M059J (cell line): ENCODE measurements at regions not wholly inside any gene's neighbourhood (a gene's known extent, or its start where the extent isn't known, plus 50 kb on each side); places are given as distances from the start of the nearest gene placed in this dataset.

Source experiments
- DNase-seq: peaks from one replicate; pipeline ENCODE4 v3.0.0-alpha.2; 2012; ENCODE audit warnings: low read depth

DNA sequence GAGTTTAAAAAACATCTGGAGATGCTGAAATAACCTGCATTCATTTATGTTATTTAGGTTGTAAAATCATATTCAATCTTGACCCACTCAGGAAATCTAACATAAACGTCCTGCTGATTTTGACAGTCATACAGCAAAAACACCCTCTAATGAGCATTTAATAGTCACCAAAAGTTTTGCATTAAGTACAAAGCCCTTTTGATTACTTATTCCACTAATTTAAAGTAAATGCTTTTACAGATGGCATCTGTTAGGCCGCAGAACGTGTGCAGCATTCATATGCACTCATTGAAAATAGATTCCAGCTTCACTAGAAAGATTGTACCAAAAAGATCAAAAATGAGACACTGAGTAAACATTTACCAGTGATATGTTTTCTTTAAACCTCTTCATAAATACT is 1295.1 kb downstream of the EFNB2 start:
- no peak for DNase-seq

DNA sequence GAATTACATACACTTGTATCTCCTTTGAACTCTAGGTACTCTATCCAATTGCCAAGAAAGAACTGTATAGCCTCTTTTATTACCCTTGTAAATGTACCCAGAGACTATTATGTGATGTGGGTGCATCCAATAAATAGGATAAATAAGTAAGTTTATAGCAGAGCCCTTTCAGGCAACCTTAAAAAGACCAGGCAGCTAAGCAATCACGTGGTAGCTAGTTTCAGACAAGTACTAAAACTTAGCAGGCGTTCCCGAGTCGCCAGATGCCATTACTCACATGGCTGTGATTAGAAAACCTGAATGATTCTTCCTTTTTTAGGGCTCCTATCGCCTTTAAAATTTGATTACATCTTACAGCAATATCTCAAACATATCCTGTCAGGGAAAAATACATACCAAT is 1303.0 kb downstream of the EFNB2 start:
- DNase-seq = no peak

DNA sequence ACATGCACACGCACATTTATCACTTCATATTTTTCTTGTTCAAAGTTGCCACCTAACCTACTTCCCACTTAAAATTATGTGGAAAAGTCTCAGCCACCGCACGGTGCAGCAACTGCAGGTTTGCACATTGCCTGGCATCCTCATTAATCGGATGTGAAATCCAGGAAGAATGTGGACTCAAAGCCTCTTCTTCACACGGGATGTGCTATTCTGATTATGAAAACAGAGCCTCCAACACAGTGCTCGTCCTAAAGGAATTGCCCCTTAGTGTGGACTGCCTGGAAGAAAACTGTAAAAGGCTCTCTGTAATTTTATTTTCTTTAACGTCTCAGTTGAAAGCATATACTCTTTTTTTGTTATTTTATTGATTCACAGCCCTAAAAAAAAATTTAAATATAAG is 1303.5 kb downstream of the EFNB2 start:
- no peak for DNase-seq

DNA sequence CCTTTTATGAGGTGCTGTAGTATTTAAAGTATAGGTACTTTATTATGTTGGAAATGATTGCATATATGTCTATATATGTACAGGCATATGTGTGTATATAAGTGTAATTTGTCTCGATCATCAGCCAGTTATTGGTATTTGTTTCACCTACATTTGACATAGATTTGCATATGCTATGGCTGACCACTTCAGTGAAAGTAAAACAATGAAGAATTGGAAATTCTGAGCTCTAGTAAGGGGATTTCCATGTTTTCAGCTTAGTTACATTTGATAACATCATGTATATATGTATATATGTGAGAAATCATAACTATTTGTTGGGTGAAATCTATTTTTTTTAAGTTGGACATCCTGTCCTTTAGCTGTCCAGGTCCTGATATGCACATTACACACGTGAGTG is 1303.9 kb downstream of the EFNB2 start:
- DNase-seq = no peak

DNA sequence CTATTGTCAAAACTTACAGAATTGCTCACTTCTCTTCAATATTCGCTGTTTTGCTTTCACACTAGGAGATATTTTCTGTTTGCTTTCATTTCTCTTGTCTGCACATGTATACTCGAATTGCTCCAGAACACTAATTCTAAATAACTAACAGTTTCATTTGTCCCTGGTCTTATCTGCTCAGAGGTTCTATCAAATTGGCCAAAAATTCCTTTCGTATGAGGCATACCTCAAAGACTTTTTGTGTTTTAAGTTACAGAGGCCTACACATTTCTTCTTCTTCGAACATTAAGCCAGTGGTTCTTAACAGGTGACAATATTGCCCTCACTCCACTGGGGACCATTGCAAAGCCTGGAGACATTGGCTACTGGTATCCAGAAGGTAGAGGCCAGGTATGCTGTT is 1314.6 kb downstream of the EFNB2 start:
- DNase-seq = peak; percentile 28

DNA sequence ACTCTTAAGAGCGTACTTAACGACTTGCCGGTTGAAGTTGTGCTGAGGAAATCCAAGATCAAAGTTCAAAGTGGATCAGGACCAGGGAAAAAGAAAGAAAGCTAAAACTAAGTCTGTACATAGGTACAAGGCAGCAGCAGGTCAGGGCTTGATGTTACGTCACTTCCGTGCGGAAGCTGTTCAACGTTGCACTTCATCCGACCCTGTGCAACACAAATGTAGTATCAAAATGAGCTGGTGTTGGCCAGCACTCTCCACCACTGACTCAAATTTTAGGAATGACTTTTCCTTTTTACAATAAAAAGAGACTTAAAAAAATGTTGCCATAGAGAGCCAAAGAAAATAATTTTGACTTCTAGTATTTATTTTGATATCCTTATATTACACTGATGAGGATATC is 1315.4 kb downstream of the EFNB2 start:
- DNase-seq = no peak

DNA sequence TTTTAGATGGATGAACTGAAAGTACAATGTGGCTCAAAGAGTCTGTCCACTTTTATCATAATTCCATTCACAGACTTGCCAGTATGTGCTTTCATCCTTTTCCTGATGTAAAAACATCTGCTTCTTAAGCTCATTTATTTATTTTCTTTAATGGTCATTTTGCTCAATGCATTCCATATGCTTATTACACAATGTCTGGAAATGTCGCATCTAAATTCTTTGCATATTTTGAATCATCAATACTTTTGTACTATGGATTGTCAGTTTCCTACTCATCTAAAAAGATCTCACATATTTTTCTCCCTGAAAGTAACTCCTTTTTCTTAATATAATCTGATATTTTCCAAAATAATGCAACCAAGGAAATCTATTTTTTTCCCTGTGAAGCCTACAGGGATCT is 1315.8 kb downstream of the EFNB2 start:
- DNase-seq = no peak

DNA sequence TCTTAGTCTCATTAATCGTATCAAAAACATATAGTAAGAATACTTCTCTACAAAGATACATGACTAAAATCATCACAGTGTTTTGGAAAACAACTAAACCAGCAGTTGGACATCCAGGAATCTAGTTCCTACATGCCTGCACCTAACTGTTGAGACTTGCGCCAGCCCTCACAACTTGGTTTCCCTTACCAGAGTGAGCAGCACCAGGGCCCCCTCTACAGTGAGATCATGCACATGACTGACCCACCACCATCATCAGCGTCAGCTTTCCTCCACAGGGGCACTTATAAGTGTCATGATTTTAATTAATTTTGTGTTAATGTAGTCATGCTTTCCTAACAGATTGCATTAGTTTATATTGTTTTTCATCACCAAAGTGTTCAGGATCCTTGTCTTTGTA is 1322.0 kb downstream of the EFNB2 start:
- no peak for DNase-seq

DNA sequence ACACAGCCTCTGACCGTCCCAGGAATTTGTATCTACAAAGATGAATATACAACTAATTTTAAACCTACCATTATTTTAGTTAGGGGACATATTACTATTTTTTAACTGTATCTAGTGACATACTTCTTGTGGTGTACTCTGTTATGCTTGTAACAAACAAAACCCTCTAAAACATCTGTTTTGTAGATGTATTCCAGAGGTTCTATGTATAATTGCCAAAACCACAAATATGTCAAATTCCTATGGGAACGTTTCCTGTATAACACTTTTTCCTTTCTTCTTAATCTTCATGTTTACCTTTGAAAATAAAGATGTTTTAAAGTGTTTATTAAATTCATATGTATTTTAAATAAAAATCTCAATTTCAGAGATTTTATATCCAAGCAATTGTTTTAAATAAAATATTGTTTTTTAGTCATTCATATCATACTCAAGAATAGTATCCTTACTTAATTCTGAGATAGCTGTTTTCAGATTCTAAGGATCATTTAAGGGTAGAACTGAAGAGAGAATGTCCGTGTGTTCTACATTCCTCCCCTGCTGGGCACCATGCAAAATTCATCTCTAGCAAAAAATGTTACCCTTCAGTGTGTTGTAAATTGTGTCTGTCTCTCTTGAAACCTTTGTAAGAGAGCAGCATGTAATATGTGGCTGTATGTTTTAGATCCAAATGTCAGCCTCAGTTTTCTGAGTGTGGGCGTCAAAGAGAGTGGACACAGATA is 1327.7 kb downstream of the EFNB2 start:
- DNase-seq = no peak

DNA sequence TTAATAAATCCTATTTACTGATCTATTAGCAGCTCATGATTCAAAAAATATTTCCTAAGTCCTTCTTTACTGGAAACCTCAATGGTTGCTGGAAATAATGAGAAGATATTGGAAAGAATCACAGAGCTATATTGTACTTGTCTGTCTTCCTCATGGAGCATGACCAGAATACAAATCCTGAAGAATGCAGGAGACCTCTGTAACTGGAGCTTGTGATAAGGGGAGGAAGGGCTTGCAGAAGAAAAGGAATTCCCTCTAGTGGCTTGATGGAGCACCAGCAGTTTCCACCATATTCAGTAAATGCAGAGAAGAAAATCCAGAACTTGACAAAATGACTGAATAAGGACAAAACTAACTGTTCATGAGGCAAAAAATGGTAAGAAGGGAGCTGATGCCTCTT is 1333.1 kb downstream of the EFNB2 start:
- DNase-seq = peak; percentile 34

DNA sequence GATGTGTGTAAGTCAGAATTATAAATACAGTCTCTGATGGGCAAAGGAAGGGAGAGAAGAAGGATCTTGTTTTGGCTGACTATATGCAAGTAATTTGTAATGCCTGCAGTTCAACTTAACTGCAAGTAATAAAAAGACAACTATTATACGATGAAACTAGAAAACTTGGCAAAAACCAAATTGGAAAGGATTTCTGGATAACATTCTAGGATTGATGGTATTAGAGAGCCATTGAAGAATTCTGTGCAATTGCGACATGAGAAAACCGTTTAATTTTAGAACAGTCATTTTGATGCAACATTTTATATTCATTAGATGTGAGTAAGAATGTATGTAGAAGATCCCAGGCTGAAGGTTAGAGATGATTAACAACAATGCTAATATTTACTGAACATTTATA is 1334.1 kb downstream of the EFNB2 start:
- no peak for DNase-seq

DNA sequence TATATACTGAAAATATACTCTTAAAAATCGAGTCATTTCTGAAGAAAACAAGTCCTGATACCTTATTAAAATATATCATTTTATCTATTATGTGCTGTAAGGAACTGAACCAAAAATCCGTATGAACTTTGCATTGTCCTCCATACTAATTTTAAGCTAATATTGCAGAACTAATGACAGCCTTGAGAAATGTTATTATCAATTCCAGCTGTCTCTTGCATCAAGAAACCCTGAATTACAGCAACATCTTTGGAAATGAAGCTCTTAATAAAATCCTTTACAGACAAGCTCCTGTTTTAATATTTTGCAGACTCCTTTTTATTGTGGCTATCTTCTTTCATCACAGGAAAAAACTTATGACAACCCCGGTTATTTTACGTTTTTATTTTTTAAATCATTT is 1335.3 kb downstream of the EFNB2 start:
- no peak for DNase-seq

DNA sequence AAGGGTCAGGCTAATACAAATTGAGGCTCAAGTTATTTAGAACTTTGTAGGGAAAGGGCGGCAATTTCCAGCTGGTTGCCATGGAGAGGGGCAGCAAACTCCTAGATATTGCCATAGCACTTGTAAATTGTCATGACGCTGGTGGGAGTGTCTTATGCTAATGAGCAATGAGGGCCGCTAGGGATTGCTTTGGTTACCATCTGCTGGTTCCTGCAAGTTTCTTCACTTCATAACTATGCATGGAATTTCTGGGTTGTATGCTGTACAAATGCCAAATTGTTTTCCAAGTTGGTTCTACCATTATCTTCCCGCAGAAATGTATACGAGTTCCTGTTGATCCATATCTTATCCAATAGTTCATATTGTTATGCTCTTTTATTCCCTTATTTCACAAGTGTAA is 1339.4 kb downstream of the EFNB2 start:
- peak; percentile 95 for DNase-seq

DNA sequence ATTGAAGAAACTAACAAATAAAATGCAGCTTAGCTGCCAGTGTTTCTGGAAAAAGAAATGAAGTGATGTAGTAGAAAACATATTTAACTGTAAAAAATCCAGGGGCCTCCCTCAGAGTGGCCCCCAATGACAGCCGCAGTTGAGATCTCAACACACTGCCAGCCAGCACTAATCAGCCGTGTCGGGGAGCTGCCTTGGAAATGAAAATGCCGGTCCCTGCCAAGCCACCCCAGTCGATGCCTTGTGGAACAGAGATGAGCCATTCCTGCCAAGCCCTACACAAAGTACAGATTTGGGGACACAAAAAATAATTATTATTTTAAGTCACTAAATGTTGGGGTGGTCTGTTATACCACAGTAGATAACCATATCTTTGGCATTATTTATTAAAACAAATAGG is 1342.4 kb downstream of the EFNB2 start:
- no peak for DNase-seq

DNA sequence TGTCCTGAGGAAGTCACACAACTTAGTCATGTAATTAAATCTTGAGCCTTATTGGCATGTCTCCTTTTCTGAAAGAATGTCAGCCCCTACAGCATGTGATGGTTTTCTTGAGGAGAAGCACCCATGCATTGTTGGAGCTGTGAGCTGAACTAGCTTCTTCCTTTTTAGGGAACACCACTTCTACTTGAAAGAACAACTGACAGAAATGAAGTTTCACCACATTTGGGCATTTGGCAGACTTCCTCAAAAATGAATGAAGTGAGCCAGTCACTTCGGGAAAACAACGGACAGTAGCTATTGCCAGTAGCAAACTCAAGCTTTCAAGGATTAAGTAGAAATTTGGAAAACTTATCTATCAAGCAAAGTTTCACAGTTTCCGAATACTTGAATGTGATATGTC is 1351.3 kb downstream of the EFNB2 start:
- DNase-seq = no peak

DNA sequence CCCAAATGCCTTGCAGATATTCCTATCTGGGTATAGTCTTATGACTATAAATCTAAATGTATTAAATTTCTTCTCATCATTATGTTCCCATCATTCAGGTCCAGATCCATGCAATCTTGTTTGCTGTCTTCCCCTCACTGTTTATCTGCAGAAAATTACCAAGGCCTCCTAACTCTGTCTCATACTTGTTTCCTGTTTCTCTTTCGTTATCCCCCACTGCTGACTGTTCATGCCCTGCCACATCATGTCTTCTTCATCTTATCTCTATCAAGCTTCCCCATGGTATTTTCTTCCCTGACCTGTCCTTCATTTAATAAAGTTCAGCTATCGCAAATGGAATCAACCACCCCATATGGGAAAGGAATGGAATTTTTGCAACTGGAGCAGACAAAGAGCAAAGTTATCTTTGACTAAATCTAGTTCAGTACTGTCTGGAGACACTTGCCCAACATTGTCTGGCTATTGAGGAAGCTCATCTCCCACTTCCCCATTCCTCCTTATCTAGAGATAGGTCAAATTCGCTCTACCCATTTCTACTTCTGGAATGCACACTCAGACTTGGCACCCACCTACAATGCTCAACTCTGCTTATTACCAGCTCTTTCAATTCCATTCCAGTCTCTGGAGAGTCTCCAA is 1358.1 kb downstream of the EFNB2 start:
- DNase-seq = peak; percentile 16

DNA sequence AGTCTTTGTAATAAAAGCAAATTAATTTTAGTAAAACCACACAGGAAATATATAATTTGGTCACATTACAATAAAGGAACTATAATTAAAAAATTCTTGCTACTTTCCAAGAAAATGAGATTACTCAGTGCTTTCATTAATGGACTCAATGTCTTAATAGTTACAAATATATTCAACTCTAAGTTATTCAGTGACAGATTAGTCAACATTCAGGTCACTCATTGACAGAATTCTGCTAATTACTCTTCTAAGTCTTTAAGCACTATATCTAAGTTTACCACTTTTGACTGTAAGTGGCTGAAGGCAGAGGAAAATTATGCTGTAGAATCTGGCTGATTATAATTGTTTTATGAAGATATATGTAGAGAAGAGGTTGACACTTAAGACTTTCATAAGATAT is 1365.0 kb downstream of the EFNB2 start:
- DNase-seq = no peak

DNA sequence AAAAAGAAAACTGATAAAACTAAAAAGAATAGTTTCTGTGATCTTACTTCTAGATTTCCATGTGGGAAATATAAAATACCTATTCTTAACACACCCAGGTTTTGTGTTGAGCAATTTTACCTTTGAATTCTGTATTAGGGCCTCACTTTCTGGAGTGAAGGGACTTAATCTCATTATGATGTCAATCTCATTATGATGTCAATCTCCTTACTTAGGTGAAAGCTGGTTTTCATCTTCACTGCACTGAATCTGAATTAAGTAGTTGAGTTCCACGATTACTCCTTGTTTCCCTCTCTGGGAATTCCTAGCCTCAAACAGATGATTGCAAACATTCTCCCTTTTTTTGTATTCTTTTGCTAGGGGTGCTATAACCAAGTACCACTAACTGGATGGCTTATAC is 1367.2 kb downstream of the EFNB2 start:
- DNase-seq = no peak

DNA sequence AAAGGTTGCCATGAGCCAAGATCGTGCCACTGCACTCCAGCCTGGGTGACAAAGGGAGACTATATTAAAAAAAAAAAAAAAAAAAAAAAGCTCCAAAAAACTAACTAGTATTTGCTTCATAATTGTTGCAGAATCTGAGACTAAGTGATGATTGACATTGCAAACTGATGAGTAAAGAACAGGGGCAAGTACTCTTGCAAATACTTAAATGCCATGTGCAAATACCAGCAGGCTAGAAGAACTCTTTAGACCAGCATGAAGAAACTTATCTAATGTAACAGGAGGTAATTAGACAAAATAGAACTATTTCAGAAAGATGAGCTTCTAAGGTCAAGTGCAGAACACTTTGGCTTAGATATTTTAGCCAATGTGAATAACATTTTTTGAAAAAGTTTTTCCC is 1368.1 kb downstream of the EFNB2 start:
- no peak for DNase-seq

DNA sequence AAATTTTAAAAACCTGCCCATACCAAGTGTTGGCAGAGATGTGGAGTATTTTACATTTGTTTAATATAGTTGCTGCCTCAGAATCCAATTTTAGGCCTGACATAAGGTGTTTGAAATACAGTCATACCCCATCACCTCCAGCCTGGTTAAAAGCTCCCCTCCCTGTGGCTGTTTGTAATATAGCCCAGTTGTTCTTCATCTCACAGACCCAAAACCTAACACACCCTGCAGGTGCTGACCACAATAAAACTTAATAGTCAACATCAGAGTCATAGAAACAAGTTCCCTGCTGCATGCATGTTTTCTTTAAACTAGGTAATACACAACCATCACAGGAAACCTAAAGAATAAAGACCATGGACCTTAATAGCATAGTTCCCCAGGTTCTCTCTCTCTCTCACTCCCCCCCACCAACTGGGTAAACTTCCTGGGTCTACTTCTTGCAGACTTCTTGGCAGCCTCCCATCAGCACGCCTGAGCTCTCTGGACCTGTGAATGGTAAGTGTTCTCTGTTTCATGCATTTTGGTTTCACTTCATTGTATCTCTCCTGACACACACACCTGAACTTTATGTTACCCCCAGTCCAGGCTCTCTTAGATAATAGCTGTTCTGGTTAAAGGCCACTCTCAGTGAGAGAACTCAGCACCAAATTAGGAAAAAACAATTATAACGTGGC is 1369.9 kb downstream of the EFNB2 start:
- no peak for DNase-seq

DNA sequence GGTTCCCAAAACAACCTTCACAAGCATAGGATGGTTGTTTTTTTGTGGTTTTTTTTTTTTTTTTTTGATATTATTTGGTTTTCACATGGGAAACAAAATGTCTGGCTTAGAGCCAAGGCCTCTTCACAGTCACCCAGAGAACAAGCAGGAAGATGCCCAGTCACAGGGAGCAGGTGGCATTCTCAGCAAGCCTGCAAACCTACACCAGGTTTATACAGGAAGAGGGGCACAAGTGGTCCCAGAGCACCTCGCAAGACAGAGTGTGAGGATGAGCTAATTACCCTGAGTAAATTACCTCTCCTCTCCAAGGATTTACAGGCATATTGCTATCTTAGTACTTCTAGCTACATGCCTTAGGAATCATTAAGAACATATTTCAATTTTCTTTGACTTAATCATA is 1375.6 kb downstream of the EFNB2 start:
- no peak for DNase-seq

DNA sequence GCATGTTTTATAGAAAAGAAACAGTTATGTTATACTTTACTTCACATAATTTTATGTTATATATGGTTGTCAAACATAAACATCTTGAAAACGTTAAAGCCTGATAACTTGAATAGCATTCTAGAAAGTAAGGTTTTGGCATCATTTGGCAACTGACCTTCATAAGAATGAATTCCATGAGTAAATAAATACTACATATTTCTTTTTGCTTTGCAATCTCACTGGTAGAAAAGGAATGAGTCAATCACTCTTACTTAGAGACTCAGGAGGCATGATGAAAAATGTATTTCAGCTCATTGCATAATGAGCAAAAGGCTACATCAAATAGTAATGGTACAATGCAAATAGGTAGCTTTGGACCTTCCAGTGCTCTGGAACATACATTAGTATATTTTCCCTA is 1381.9 kb downstream of the EFNB2 start:
- DNase-seq = no peak

DNA sequence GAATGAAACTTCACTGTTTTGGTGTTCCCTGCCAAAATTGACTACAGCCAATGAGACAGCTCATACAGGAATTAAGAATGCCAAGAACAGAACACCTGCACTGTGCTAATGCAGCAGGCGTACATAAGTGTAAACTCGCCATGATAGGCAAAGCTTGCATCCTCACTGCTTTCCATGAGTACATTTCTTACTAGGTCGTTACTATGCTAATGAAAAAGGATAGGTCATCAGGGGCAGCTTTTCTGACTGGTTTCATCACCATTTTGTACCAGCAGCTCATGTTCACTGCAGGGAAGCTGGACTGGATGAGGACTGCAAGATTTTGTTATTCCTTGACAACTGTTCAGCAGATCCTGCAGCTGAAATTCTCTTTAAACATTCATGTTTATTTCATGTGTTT is 1383.8 kb downstream of the EFNB2 start:
- no peak for DNase-seq
